ENCODE measurements at regions not wholly inside any gene's neighbourhood (a gene's known extent, or its start where the extent isn't known, plus 50 kb on each side); places are given as distances from the start of the nearest gene placed in this dataset.

GRCh38 chr4:129379429-129379828, 283.5 kb downstream of the C4orf33 start:
- BruUV-seq (replicated peaks): no TSS peak
- intact Hi-C loops (cut with micrococcal nuclease) (no loop called here), in situ Hi-C loops (cut with MboI) (no loop called here)
- H3K36me3 ChIP-seq (ENCODE audit: control insufficient read depth, insufficient read depth, low read length): no peaks in the 10 kb centered on the region
- no peak overlapping the region for H2AFZ ChIP-seq (ENCODE audit: low read depth, low read length)
- H3K4me3 ChIP-seq: no peak overlapping the region
- TF ChIP-seq MTA3 (IDR thresholded peaks at IDR 0.05; ENCODE audit: borderline replicate concordance) (no peak), MAFG (tag; conservative IDR thresholded peaks at IDR 0.05) (0 out of 2 replicates have a peak, but pooled peaks have one; percentile 8), MAFK (IDR thresholded peaks at IDR 0.05; ENCODE audit: low read length) (peak; percentile 12; the same call in 1 of the 2 replicates)
- ATAC-seq (no peak), FAIRE-seq (no peak), DNase-seq (ENCODE audit: extremely low read depth in 1 of 4, low spot score in 3 of 4) (no peak)
- H4K20me1 ChIP-seq (replicated peaks; ENCODE audit: control insufficient read depth, insufficient read depth, low read length): no peaks in the 10 kb centered on the region
- CTCF ChIA-PET (ENCODE audit: low intra/inter-chr PET ratio): no interaction called here
- H3K9me3 ChIP-seq (replicated peaks; ENCODE audit: control insufficient read depth, insufficient read depth, low read depth, low read length): no peaks in the 10 kb centered on the region
- H3K27me3 ChIP-seq (ENCODE audit: control insufficient read depth in 2 of 2, insufficient read depth in 2 of 2, low read length in 2 of 2): no peaks in the 10 kb centered on the region
- no peaks in the 10 kb centered on the region for H3K4me1 ChIP-seq (replicated peaks in 1 of 2; ENCODE audit: control insufficient read depth in 2 of 2, insufficient read depth in 2 of 2, low read length in 2 of 2)
- H3K4me2 ChIP-seq (ENCODE audit: insufficient read depth, low read length): no peak overlapping the region
- H3K27ac ChIP-seq (ENCODE audit: extremely low read depth, low read depth, low read length): no peak overlapping the region
- H3K9me1 ChIP-seq (ENCODE audit: control insufficient read depth, insufficient read depth, low read length): no peaks in the 10 kb centered on the region
- POLR2A ChIA-PET: no interaction called here
- WGBS (ENCODE audit: insufficient coverage, low coverage, missing lambda C conversion rate): 0% methylated on average over 2 of the region's 2 CpGs
- no peak overlapping the region for H3K9ac ChIP-seq (ENCODE audit: insufficient read depth in 1 of 2, low read depth in 2 of 2, low read length in 2 of 2)
- no peaks in the 10 kb centered on the region for H3K79me2 ChIP-seq (ENCODE audit: control insufficient read depth, insufficient read depth, low read length)

DNA sequence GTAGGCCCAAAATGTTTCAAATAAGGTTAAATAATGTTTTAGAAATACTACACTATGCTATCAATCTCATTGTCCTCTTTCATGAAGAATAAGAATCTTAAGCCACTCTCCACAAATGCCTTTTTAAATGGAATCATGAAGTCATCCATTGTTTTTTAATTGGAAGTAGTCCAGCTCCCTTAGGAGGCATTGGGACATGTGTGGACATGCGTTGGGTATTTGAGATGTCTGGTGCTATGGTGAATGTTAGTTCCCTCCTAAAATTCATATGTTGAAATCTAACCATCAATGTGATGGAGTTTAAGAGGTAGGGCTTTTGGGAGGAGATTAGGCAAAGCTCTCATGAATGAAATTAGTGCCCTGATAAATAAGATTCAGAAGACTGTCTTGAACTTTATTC, 289.0 kb downstream of the C4orf33 start:
- Histone ChIP-seq H3K36me3 (ENCODE audit: control insufficient read depth, insufficient read depth, low read length) (no peaks in the 10 kb centered on the region), H3K4me1 (replicated peaks in 1 of 2; ENCODE audit: control insufficient read depth in 2 of 2, insufficient read depth in 2 of 2, low read length in 2 of 2) (no peaks in the 10 kb centered on the region), H2AFZ (ENCODE audit: low read depth, low read length) (no peak overlapping the region), H3K4me2 (ENCODE audit: insufficient read depth, low read length) (no peak overlapping the region), H3K27ac (ENCODE audit: extremely low read depth, low read depth, low read length) (no peak overlapping the region), H3K27me3 (ENCODE audit: control insufficient read depth in 2 of 2, insufficient read depth in 2 of 2, low read length in 2 of 2) (no peaks in the 10 kb centered on the region), H4K20me1 (replicated peaks; ENCODE audit: control insufficient read depth, insufficient read depth, low read length) (no peaks in the 10 kb centered on the region), H3K79me2 (ENCODE audit: control insufficient read depth, insufficient read depth, low read length) (no peaks in the 10 kb centered on the region), H3K4me3 (no peak overlapping the region), H3K9me3 (replicated peaks; ENCODE audit: control insufficient read depth, insufficient read depth, low read depth, low read length) (no peaks in the 10 kb centered on the region), H3K9ac (ENCODE audit: insufficient read depth in 1 of 2, low read depth in 2 of 2, low read length in 2 of 2) (no peak overlapping the region), H3K9me1 (ENCODE audit: control insufficient read depth, insufficient read depth, low read length) (no peaks in the 10 kb centered on the region)
- POLR2A ChIA-PET: no interaction called here
- intact Hi-C loops (cut with micrococcal nuclease): no loop called here
- no peak for ATAC-seq
- CTCF ChIA-PET (ENCODE audit: low intra/inter-chr PET ratio): no interaction called here
- no peak for DNase-seq (ENCODE audit: extremely low read depth in 1 of 4, low spot score in 3 of 4)
- in situ Hi-C loops (cut with MboI): no loop called here
- BruUV-seq (replicated peaks): no TSS peak
- no peak for FAIRE-seq
- no peak for TF ChIP-seq LEF1 (IDR thresholded peaks at IDR 0.05)
- WGBS (ENCODE audit: insufficient coverage, low coverage, missing lambda C conversion rate): 0% methylated on average over 1 of the region's 1 CpG
